ENCODE measurements at regions not wholly inside any gene's neighbourhood (a gene's known extent, or its start where the extent isn't known, plus 50 kb on each side); places are given as distances from the start of the nearest gene placed in this dataset.

DNA sequence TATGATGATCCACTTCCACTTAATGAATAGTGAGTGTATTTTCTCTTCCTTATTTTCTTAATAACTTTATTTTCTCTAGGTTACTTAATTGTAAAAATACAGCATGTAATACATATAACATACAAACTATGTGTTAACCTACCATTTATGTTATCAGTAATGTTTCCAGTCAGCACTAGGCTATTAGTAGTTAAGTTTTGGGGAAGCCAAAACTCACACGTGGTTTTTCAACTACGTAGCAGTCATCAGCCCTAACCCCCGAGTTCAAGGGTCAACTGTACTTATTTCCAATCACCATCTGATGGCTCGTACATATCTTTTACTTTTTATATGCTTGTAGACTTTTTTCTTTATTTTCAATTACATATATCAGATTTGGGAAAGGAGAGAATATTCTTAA is 95.7 kb downstream of the TNFSF13B start:
- Histone ChIP-seq H3F3A (ENCODE audit: low read length, unreplicated experiment) (no peaks in the 10 kb centered on the region), H3K27ac (ENCODE audit: low read length) (no peak overlapping the region), H3K4me2 (ENCODE audit: low read length) (no peak overlapping the region), H4K20me1 (ENCODE audit: low read length) (no peaks in the 10 kb centered on the region), H3K4me3 (ENCODE audit: low read length) (no peak overlapping the region), H2AFZ (ENCODE audit: low read length) (no peak overlapping the region), H3K79me2 (ENCODE audit: low read length) (no peaks in the 10 kb centered on the region), H3K36me3 (ENCODE audit: low read depth, low read length) (no peaks in the 10 kb centered on the region), H3K9me2 (replicated peaks; ENCODE audit: low read length) (no peaks in the 10 kb centered on the region), H3K4me1 (ENCODE audit: insufficient read depth, low read length) (no peaks in the 10 kb centered on the region), H3K27me3 (ENCODE audit: low read length) (peaks cover 25% of the 10 kb centered on the region), H3K9ac (ENCODE audit: low read length) (no peak overlapping the region), H3K9me3 (ENCODE audit: low read length) (no peaks in the 10 kb centered on the region)
- CTCF ChIA-PET: no interaction called here
- POLR2A ChIA-PET (ENCODE audit: unreplicated experiment): no interaction called here
- no peak for DNase-seq
- intact Hi-C loops (cut with micrococcal nuclease): no loop called here
- TF ChIP-seq, protein P1, sequence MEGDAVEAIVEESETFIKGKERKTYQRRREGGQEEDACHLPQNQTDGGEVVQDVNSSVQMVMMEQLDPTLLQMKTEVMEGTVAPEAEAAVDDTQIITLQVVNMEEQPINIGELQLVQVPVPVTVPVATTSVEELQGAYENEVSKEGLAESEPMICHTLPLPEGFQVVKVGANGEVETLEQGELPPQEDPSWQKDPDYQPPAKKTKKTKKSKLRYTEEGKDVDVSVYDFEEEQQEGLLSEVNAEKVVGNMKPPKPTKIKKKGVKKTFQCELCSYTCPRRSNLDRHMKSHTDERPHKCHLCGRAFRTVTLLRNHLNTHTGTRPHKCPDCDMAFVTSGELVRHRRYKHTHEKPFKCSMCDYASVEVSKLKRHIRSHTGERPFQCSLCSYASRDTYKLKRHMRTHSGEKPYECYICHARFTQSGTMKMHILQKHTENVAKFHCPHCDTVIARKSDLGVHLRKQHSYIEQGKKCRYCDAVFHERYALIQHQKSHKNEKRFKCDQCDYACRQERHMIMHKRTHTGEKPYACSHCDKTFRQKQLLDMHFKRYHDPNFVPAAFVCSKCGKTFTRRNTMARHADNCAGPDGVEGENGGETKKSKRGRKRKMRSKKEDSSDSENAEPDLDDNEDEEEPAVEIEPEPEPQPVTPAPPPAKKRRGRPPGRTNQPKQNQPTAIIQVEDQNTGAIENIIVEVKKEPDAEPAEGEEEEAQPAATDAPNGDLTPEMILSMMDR (conservative IDR thresholded peaks at IDR 0.05; ENCODE audit: low read depth, low read length): no peak
- TF ChIP-seq EZH2phosphoT487 (IDR thresholded peaks at IDR 0.05; ENCODE audit: borderline replicate concordance, low read length) (no peak), EZH2 (IDR thresholded peaks at IDR 0.05; ENCODE audit: low read length, unreplicated experiment) (no peak)
- no peak for ATAC-seq
- BruUV-seq (replicated peaks): no TSS peak

DNA sequence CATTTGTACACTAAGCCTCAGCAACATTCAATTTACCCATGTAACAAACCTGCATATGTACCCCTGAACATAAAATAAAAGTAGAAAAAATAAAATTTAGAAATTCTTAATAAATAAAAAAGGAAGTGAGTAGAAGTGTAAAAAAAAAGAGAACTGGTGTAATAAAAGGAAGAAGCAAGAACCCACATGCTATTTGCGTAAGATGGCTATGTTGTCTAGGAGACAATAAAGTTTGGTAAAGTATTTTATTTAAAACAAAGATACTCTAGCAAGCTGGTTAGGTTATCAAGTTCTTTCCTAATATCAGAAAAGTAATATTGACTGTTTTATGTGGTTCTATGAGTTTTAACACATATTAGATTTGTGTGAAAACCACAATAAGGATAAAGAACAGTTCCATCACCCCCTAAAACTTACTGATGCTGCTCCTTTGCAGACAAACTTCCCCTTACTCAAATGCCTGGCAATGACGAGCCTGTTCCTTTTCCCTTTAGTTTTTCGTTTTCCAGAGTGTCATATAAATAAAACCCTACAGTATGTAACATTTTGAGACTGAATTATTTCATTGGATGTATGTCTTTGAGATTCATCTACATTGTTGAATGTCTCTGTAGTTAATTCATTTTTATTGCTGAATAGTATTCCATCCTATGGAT is 98.9 kb downstream of the TNFSF13B start:
- H4K20me1 ChIP-seq (ENCODE audit: low read length): no peaks in the 10 kb centered on the region
- no peaks in the 10 kb centered on the region for H3K36me3 ChIP-seq (ENCODE audit: low read depth, low read length)
- H3K79me2 ChIP-seq (ENCODE audit: low read length): no peaks in the 10 kb centered on the region
- no peak overlapping the region for H3K4me2 ChIP-seq (ENCODE audit: low read length)
- DNase-seq (no peak), ATAC-seq (no peak)
- H3K9me2 ChIP-seq (replicated peaks; ENCODE audit: low read length): no peaks in the 10 kb centered on the region
- H3K4me1 ChIP-seq (ENCODE audit: insufficient read depth, low read length): no peaks in the 10 kb centered on the region
- ChIA-PET POLR2A (ENCODE audit: unreplicated experiment) (no interaction called here), CTCF (no interaction called here)
- H3K9ac ChIP-seq (ENCODE audit: low read length): no peak overlapping the region
- H3K9me3 ChIP-seq (ENCODE audit: low read length): no peaks in the 10 kb centered on the region
- BruUV-seq (replicated peaks): no TSS peak
- intact Hi-C loops (cut with micrococcal nuclease): no loop called here
- no peak overlapping the region for H3K27ac ChIP-seq (ENCODE audit: low read length)
- H3K4me3 ChIP-seq (ENCODE audit: low read length): no peak overlapping the region
- H2AFZ ChIP-seq (ENCODE audit: low read length): no peak overlapping the region
- TF ChIP-seq EZH2 (IDR thresholded peaks at IDR 0.05; ENCODE audit: low read length, unreplicated experiment) (no peak), EZH2phosphoT487 (IDR thresholded peaks at IDR 0.05; ENCODE audit: borderline replicate concordance, low read length) (no peak)
- TF ChIP-seq, protein P1 (conservative IDR thresholded peaks at IDR 0.05; ENCODE audit: low read depth, low read length): no peak
- no peaks in the 10 kb centered on the region for H3F3A ChIP-seq (ENCODE audit: low read length, unreplicated experiment)
- H3K27me3 ChIP-seq (ENCODE audit: low read length): peaks cover 4% of the 10 kb centered on the region; the same call in 1 of the 2 replicates

GRCh38 chr13:108369412-108369811 is 99.9 kb downstream of the TNFSF13B start:
- no peaks in the 10 kb centered on the region for H3K9me3 ChIP-seq (ENCODE audit: low read length)
- no peak for TF ChIP-seq EZH2phosphoT487 (IDR thresholded peaks at IDR 0.05; ENCODE audit: borderline replicate concordance, low read length)
- TF ChIP-seq, protein P1 (conservative IDR thresholded peaks at IDR 0.05; ENCODE audit: low read depth, low read length): no peak
- no peak for TF ChIP-seq EZH2 (IDR thresholded peaks at IDR 0.05; ENCODE audit: low read length, unreplicated experiment)
- intact Hi-C loops (cut with micrococcal nuclease): no loop called here
- H3K27ac ChIP-seq (ENCODE audit: low read length): no peak overlapping the region
- H3F3A ChIP-seq (ENCODE audit: low read length, unreplicated experiment): no peaks in the 10 kb centered on the region
- no peaks in the 10 kb centered on the region for H3K79me2 ChIP-seq (ENCODE audit: low read length)
- H3K9me2 ChIP-seq (replicated peaks; ENCODE audit: low read length): no peaks in the 10 kb centered on the region
- no peak overlapping the region for H2AFZ ChIP-seq (ENCODE audit: low read length)
- BruUV-seq (replicated peaks): no TSS peak
- H3K4me3 ChIP-seq (ENCODE audit: low read length): no peak overlapping the region
- ChIA-PET CTCF (no interaction called here), POLR2A (ENCODE audit: unreplicated experiment) (no interaction called here)
- H4K20me1 ChIP-seq (ENCODE audit: low read length): no peaks in the 10 kb centered on the region
- no peak overlapping the region for H3K4me2 ChIP-seq (ENCODE audit: low read length)
- DNase-seq (no peak), ATAC-seq (no peak)
- peaks cover 4% of the 10 kb centered on the region; the same call in 1 of the 2 replicates for H3K27me3 ChIP-seq (ENCODE audit: low read length)
- no peaks in the 10 kb centered on the region for H3K36me3 ChIP-seq (ENCODE audit: low read depth, low read length)
- H3K9ac ChIP-seq (ENCODE audit: low read length): no peak overlapping the region
- H3K4me1 ChIP-seq (ENCODE audit: insufficient read depth, low read length): no peaks in the 10 kb centered on the region
